GM10266 (cell line): ENCODE measurements at regions not wholly inside any gene's neighbourhood (a gene's known extent, or its start where the extent isn't known, plus 50 kb on each side); places are given as distances from the start of the nearest gene placed in this dataset.
"Not testable (repeated sequence)": the region's sequence is repeated elsewhere in the genome, so short reads cannot be mapped to it uniquely, and the experiment has no call there.

Experiments used
- DNase-seq: peaks from one replicate; pipeline ENCODE4 v3.0.0; 2012; ENCODE audit errors: extremely low spot score
- TF ChIP-seq, protein P1 (sequence below): IDR thresholded peaks from 2 replicates; pipeline ENCODE4 v1.5.1; 2012; ENCODE audit warnings: mild to moderate bottlenecking, low read depth; ENCODE audit not compliant: control insufficient read depth, insufficient read depth; ENCODE audit errors: missing control alignments

DNA sequence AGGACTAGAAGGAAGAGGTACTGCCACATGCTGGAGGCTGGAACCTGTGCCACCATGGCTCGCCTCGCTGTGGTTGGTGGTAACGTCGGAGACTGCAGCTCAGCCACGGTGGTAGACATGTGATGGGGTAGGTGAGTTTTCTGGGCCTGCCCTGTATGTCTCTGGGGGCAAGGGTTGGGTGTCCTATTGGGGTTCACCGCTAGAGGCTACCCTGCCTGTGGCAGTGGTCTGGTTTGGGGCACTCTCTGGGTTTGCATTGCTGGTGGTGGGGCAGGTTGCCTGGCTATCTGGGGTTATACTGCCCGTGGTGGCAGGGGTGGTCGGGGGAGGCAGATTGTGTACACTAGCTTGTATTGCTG lies 79.3 kb upstream of the KCNJ18 start:
- TF ChIP-seq, protein P1, sequence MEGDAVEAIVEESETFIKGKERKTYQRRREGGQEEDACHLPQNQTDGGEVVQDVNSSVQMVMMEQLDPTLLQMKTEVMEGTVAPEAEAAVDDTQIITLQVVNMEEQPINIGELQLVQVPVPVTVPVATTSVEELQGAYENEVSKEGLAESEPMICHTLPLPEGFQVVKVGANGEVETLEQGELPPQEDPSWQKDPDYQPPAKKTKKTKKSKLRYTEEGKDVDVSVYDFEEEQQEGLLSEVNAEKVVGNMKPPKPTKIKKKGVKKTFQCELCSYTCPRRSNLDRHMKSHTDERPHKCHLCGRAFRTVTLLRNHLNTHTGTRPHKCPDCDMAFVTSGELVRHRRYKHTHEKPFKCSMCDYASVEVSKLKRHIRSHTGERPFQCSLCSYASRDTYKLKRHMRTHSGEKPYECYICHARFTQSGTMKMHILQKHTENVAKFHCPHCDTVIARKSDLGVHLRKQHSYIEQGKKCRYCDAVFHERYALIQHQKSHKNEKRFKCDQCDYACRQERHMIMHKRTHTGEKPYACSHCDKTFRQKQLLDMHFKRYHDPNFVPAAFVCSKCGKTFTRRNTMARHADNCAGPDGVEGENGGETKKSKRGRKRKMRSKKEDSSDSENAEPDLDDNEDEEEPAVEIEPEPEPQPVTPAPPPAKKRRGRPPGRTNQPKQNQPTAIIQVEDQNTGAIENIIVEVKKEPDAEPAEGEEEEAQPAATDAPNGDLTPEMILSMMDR: no peak
- no peak for DNase-seq

DNA sequence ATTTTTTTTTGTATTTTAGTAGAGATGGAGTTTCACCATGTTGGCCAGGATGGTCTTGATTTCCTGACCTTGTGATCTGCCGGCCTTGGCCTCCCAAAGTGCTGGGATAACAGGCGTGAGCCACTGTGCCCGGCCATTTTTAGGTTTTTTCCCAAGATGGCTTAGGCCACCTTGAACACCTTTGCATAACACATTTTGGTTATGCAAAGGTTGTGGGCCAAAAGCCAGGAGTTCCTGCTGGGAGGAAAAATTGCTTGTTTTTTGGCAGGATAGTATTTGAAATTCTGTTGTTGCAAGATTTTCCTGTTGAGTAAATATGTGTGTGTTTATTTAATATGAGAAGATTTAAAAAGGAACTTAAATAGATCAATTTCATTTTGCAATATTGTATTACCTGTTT lies 65.3 kb upstream of the KCNJ18 start:
- DNase-seq: not testable (repeated sequence)
